ENCODE measurements at regions not wholly inside any gene's neighbourhood (a gene's known extent, or its start where the extent isn't known, plus 50 kb on each side); places are given as distances from the start of the nearest gene placed in this dataset.

DNA sequence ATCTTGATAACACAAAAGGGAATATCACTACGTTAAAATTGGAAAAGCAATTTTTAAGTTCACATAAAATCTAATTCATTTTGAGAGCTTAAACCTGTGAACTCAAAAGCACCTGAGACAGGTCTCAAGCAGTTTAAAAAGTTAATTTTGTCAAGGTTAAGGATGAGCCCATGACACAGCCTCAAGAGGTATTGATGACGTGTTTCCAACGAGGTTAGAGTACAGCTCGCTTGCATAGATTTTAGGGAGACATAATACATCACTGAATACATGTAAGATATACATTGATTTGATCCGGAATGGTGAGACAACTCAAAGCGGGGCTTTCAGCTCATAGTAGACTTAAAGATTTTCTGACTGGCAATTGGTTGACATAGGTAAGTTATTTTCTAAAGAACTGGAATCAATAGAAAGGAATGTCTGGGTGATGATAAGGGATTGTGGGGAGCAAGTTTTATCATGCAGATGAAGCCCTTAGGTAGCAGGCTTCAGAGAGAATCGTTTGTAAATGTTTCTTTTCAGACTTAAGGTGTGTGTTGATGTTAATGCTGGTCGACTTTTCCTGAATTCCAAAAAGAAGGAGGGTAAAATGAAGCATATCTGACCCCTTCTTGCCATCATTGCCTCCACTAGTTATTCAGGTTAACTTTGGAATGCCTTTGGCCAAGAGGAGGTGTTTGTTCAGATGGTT is 2890.6 kb downstream of the PCDH9 start:
- DNase-seq = no peak
- no peaks in the 10 kb centered on the region for H3K36me3 Mint-ChIP-seq
- H3K4me1 Mint-ChIP-seq = no peaks in the 10 kb centered on the region
- CTCF ChIA-PET = no interaction called here
- no peak overlapping the region for H3K27ac Mint-ChIP-seq
- no peaks in the 10 kb centered on the region for H3K27me3 Mint-ChIP-seq
- H3K9me3 Mint-ChIP-seq = peaks cover 4% of the 10 kb centered on the region
- no peak overlapping the region for H3K4me3 Mint-ChIP-seq

DNA sequence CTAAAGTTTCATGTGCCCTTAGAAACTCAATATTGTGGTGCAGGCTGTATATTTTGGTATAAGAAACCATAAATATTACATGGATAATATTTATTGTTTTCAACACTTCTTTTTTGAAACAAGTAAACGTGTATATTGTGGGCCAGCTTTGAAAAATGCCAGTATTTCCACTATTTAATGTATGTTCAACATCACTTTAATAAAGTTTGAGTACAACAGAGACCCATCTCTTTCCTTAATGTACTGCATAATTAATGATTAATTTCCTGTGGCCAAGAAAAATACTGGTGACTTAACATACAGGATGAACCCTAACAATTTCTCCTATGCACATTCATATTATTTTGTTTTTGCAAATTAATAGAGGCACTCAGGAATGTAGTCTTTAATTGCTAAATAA is 2891.5 kb downstream of the PCDH9 start:
- DNase-seq = no peak
- CTCF ChIA-PET = no interaction called here
- peaks cover 7% of the 10 kb centered on the region for H3K9me3 Mint-ChIP-seq
- H3K4me1 Mint-ChIP-seq = no peaks in the 10 kb centered on the region
- no peak overlapping the region for H3K4me3 Mint-ChIP-seq
- no peaks in the 10 kb centered on the region for H3K27me3 Mint-ChIP-seq
- H3K27ac Mint-ChIP-seq = no peak overlapping the region
- H3K36me3 Mint-ChIP-seq = no peaks in the 10 kb centered on the region

DNA sequence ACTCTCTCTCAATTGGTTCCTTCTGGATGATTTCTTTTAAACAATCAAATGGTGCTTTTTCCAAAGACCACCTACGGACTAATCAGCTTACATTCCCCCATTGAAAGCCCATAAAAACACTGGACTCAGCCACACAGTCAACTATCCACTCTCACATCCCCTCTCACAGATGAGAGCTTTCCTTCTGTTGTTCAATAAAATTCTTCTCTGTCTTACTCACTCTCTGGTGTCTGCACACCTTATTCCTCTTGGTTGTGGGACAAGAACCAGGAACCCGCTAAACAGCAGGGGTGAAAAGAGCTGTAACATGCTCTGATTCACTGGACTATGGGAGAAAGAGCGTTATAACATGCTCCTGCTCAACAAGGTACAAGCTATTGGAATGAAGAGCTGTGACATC is 2896.2 kb downstream of the PCDH9 start:
- no peaks in the 10 kb centered on the region for H3K4me1 Mint-ChIP-seq
- no peak overlapping the region for H3K27ac Mint-ChIP-seq
- no peak overlapping the region for H3K4me3 Mint-ChIP-seq
- H3K36me3 Mint-ChIP-seq = no peaks in the 10 kb centered on the region
- DNase-seq = no peak
- H3K9me3 Mint-ChIP-seq = peaks cover 4% of the 10 kb centered on the region
- H3K27me3 Mint-ChIP-seq = no peaks in the 10 kb centered on the region
- CTCF ChIA-PET = no interaction called here

DNA sequence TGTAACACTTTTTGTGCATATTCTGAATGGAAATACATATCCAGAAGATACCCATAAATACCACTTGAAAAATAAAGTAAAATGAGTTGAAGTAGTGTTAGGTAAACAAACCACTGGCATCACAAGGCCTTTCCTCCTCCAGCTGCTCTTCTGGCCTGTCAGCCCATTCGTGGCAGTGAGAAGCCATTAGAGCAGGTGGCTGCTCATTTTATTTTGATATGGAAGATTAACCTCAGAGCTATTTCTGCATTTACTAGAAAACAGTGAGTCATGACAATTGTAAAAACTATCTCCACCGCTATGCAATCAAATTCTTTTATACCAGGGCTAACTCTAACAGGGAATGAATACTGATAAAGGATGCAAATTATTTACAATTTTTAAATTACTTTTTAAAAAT is 2898.1 kb downstream of the PCDH9 start:
- no peaks in the 10 kb centered on the region for H3K4me1 Mint-ChIP-seq
- no peak overlapping the region for H3K4me3 Mint-ChIP-seq
- H3K27ac Mint-ChIP-seq = no peak overlapping the region
- no peaks in the 10 kb centered on the region for H3K36me3 Mint-ChIP-seq
- no peak for DNase-seq
- CTCF ChIA-PET = no interaction called here
- peaks cover 7% of the 10 kb centered on the region for H3K9me3 Mint-ChIP-seq
- H3K27me3 Mint-ChIP-seq = no peaks in the 10 kb centered on the region

DNA sequence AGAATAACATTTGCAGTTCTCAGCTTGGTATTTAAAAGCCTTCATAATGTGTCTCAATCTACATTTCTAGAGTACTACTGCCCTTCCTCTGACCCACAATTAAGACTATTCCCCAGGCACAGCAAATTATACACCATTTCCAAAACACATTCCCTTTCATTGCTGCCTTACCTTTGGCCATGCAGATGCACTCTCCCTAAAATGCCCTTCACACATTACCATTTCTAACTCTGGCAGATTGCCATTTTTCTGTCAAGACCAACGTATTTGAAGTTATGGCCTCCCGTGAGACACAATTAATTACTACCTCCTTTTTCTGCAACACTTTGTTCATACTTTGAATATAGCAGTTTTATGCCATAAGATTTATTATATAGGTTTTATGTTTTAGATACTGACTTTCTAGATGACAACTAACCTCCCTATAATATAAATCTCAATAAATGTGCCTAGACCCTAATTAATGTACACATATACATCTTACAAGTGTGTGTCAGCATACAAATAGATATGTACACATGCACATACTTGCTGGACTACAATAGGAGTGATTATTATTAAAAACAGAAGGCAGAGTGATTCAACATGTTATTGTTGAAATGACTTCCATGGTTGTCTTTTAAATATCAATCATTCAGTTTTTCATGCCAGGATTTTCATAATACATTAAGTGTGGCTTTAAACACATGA is 2902.5 kb downstream of the PCDH9 start:
- H3K9me3 Mint-ChIP-seq = peaks cover 3% of the 10 kb centered on the region
- H3K4me1 Mint-ChIP-seq = no peaks in the 10 kb centered on the region
- no peak for DNase-seq
- H3K36me3 Mint-ChIP-seq = no peaks in the 10 kb centered on the region
- H3K27ac Mint-ChIP-seq = no peak overlapping the region
- no peak overlapping the region for H3K4me3 Mint-ChIP-seq
- H3K27me3 Mint-ChIP-seq = no peaks in the 10 kb centered on the region
- CTCF ChIA-PET = no interaction called here

DNA sequence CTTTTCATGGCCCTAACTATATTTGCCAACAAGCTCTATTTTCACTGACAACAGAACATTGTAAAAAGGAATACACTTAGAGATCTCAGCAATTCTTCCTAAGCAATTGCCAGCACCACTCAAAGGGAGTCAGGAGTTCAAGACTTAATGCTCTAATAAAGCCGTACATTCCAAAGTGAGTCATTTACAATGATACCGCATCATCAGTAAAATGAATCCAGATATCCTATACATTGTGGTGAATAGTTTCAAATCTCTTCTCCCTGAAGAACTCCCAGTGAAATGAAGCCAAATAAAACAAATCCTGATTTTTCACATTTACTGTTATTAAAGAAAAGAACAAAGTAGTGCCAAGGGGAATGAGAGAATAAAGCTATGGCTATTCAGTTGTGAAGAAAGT is 2898.7 kb upstream of the PCDH20 start:
- Mint-ChIP-seq H3K27me3 (no peaks in the 10 kb centered on the region), H3K36me3 (no peaks in the 10 kb centered on the region), H3K27ac (no peak overlapping the region), H3K4me3 (no peak overlapping the region), H3K9me3 (peaks cover 6% of the 10 kb centered on the region), H3K4me1 (no peaks in the 10 kb centered on the region)
- CTCF ChIA-PET = no interaction called here
- DNase-seq = no peak

DNA sequence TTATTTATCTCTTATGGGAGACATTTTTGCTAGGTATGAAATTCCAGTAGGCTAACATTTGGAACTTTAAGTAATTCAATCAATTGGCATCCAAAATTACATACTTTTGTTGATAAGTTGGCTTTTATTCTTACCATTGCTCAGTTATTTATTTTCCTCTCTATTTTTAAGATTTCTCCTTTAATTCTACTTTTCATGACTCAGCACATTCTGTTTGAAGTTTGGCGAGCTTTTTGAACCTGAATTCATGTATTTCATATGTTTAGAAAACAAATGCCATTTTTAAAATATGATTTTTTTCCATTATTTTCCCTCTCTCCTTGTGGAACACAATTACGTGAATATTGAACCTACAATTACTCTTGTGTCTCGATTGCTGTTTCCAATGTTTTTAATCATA is 2896.3 kb upstream of the PCDH20 start:
- Mint-ChIP-seq H3K4me1 (no peaks in the 10 kb centered on the region), H3K4me3 (no peak overlapping the region), H3K9me3 (peaks cover 7% of the 10 kb centered on the region), H3K36me3 (no peaks in the 10 kb centered on the region), H3K27me3 (no peaks in the 10 kb centered on the region), H3K27ac (no peak overlapping the region)
- CTCF ChIA-PET = no interaction called here
- DNase-seq = no peak

DNA sequence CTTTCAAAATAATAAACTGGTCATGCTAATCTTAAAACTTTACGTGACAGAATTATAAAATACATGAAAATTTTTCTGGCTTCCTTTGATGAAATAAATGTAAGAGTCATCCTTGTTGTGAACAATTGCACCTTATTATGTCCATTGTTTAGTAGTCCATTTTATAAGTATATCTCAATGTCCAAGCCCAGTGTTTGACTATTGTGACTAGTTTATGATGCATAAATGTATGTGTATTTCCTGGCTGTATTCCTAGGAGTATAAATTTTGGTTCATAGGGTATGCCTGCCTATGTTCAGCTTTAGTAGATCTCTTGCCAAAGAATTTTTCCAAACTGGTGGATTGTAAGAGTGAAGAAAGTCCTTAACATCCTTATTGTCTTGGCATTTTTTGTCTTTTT is 2895.5 kb upstream of the PCDH20 start:
- Mint-ChIP-seq H3K27me3 (no peaks in the 10 kb centered on the region), H3K27ac (no peak overlapping the region), H3K36me3 (no peaks in the 10 kb centered on the region), H3K4me1 (no peaks in the 10 kb centered on the region), H3K9me3 (peaks cover 7% of the 10 kb centered on the region), H3K4me3 (no peak overlapping the region)
- no peak for DNase-seq
- CTCF ChIA-PET = no interaction called here

DNA sequence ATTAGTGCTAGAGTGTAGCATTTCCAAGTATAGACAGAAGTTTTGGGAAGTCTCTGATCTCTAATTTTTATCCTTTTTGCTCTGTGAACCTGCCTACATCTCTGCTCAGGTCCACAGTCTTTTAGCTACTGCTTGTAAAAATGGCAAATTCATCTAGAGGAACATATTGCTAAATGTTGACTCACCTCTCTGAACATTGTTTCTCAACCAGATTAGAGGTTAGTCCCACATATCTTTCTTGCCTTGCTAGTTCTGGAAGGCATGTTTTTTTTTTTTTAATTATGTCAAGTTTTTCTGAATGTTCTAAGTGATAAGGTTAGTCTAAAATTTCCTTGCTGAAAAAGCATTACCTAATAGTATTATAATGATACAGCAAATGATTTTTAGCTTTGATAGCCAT is 2889.6 kb upstream of the PCDH20 start:
- Mint-ChIP-seq H3K4me1 (no peaks in the 10 kb centered on the region), H3K36me3 (no peaks in the 10 kb centered on the region), H3K27ac (no peak overlapping the region), H3K9me3 (peaks cover 2% of the 10 kb centered on the region), H3K4me3 (no peak overlapping the region), H3K27me3 (no peaks in the 10 kb centered on the region)
- no peak for DNase-seq
- CTCF ChIA-PET = no interaction called here

DNA sequence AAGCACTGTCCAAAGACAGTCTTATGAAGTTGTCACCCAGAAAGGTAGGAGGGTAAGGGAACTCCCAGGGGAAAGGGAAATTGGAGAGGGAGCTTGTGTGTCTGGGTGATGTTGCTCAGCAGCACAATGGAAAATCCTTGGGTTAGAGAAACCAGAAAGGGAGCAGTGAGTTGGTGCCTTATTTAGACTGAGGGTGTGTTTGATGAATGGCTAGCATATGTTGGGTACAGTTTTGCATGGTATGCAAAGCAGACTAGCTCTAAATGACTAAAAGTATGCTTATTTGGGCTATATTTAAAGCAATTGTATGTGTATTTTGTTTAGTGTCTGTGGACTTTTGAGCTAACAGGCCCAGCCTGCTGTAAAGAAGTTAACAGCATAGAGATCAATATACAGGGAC is 2884.6 kb upstream of the PCDH20 start:
- Mint-ChIP-seq H3K36me3 (no peaks in the 10 kb centered on the region), H3K4me1 (no peaks in the 10 kb centered on the region), H3K4me3 (no peak overlapping the region), H3K27me3 (no peaks in the 10 kb centered on the region), H3K27ac (no peak overlapping the region), H3K9me3 (peaks cover 2% of the 10 kb centered on the region)
- CTCF ChIA-PET = no interaction called here
- DNase-seq = no peak

DNA sequence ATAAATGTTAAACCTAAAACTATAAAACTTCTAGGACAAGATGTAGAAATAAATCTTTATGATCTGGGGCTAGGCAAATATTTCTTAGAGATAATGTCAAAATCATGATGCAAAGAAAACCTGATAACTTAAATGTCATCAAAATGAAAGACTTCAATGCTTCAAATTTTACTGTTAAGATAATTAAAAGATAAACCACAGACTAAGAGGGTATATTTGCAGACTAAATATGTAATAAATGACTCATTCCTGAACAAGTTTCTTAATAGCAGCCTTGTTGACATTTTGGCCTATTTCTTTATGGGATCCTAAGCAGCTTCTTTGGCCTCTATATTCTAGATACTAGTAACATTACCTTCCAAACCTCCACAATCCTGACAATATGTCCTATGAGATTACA is 2878.3 kb upstream of the PCDH20 start:
- H3K4me1 Mint-ChIP-seq = no peaks in the 10 kb centered on the region
- H3K27ac Mint-ChIP-seq = no peak overlapping the region
- no peaks in the 10 kb centered on the region for H3K36me3 Mint-ChIP-seq
- H3K4me3 Mint-ChIP-seq = no peak overlapping the region
- DNase-seq = no peak
- no peaks in the 10 kb centered on the region for H3K27me3 Mint-ChIP-seq
- peaks cover 8% of the 10 kb centered on the region for H3K9me3 Mint-ChIP-seq
- CTCF ChIA-PET = no interaction called here

DNA sequence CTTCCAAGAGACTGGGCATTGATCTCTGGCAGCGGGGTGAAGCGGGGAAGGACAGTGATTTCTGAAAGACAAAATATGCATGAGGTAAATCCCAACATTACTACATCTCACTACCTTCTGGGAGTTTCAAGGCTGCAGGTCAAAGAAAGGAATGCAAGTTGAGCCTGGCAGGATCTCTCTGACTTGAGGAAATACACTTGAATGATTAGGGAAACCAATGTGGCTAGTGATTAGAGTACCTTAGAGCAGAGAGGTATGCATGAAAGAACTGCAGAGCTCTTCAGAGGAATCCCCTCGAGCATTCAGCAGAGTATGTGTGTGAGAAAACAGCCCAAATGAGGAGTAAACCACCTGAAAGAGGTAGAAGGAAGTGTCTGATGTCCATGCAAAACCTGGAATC is 2874.1 kb upstream of the PCDH20 start:
- no peak for DNase-seq
- H3K4me1 Mint-ChIP-seq = no peaks in the 10 kb centered on the region
- H3K4me3 Mint-ChIP-seq = no peak overlapping the region
- no peaks in the 10 kb centered on the region for H3K27me3 Mint-ChIP-seq
- no peaks in the 10 kb centered on the region for H3K36me3 Mint-ChIP-seq
- peaks cover 11% of the 10 kb centered on the region for H3K9me3 Mint-ChIP-seq
- CTCF ChIA-PET = no interaction called here
- no peak overlapping the region for H3K27ac Mint-ChIP-seq

DNA sequence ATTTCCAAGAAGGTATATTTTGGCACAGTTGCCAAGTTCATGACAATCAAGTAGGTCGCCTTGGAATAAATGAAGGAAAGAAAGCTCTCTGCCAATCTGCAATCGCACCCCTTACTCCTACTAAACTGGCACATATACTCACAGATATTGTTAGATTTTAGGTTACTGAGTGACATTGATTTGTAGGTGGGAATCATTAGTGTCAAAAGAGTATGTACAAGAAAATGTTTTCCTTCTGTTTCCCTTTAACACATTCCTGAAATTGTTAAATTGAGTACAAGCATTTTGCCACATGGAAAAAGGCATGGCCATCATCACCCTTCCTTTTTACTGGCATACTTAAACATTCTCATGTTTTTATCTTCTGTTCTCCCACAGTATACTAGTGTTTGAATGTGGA is 2868.3 kb upstream of the PCDH20 start:
- H3K27ac Mint-ChIP-seq = no peak overlapping the region
- no peaks in the 10 kb centered on the region for H3K27me3 Mint-ChIP-seq
- no peaks in the 10 kb centered on the region for H3K4me1 Mint-ChIP-seq
- CTCF ChIA-PET = no interaction called here
- DNase-seq = no peak
- no peak overlapping the region for H3K4me3 Mint-ChIP-seq
- H3K36me3 Mint-ChIP-seq = no peaks in the 10 kb centered on the region
- peaks cover 10% of the 10 kb centered on the region for H3K9me3 Mint-ChIP-seq

DNA sequence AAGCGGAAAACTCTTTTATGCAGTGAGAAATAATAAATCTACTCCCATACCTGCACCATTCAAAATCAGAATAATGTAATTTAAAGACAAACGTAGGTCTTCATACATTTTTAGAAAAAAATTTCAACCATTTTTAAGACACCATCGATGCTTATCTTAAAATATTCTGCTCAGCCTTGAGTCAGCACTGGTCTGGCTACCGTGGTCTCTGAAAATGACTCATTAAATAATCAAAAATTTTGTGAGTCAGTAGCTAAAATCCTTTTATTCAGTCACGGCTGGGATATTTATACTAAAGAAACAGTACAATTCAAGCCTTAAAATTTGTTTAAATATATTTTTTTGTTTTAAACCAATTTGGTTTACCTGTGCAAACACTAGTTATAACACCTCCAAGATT is 2862.8 kb upstream of the PCDH20 start:
- no peak for DNase-seq
- H3K36me3 Mint-ChIP-seq = no peaks in the 10 kb centered on the region
- CTCF ChIA-PET = no interaction called here

DNA sequence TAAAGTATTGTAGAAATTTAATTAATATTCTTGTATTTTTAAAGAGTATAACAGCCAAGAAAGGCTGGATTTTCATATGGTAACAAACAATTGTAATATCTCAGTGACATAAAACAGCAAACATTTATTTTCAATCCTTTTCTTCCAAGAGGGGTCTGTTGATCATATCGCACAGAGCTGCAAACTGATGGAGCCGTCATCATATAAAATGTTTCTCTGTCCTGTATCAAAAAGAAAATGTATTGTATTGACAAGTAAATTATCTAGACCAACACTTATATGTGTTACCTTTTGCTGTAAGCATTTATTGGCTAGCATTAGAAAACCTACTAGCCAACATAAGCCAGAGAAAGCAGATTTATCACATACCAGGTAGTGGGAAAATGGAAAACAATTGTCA is 2861.4 kb upstream of the PCDH20 start:
- Mint-ChIP-seq H3K4me1 (no peaks in the 10 kb centered on the region), H3K27me3 (no peaks in the 10 kb centered on the region), H3K36me3 (no peaks in the 10 kb centered on the region), H3K4me3 (no peak overlapping the region), H3K27ac (no peak overlapping the region), H3K9me3 (peaks cover 6% of the 10 kb centered on the region)
- CTCF ChIA-PET = no interaction called here
- no peak for DNase-seq

More for the DNA sequence above, 2862.8 kb upstream of the PCDH20 start:
- Mint-ChIP-seq H3K4me1 (no peaks in the 10 kb centered on the region), H3K9me3 (peaks cover under 1% of the 10 kb centered on the region), H3K27ac (no peak overlapping the region), H3K27me3 (no peaks in the 10 kb centered on the region), H3K4me3 (no peak overlapping the region)

Data from activated naive CD4-positive, alpha-beta T cell treated with anti-CD3 and anti-CD28 coated beads, Interleukin-2, amount 10 ng/mL, durations not matched to agents 7 days and 5 days (primary cell).